Testis (tissue), 2 donors: ENCODE measurements at regions not wholly inside any gene's neighbourhood (a gene's known extent, or its start where the extent isn't known, plus 50 kb on each side); places are given as distances from the start of the nearest gene placed in this dataset.
"Not testable (repeated sequence)": the region's sequence is repeated elsewhere in the genome, so short reads cannot be mapped to it uniquely, and the experiment has no call there.

Experiments
- DNase-seq: peaks from one replicate; pipeline ENCODE4 v3.0.0-alpha.2; 2019
- H3K27ac ChIP-seq, 2 donors: fragments of 200-600 bp; sonication (generic); one replicate each; pipeline ENCODE4 v1.5.1; 2019
- H3K27me3 ChIP-seq: fragments of 200-600 bp; sonication (generic); one replicate; pipeline ENCODE4 v1.5.1; 2019
- H3K36me3 ChIP-seq: fragments of 200-600 bp; sonication (generic); one replicate; pipeline ENCODE4 v1.5.1; 2017; ENCODE audit warnings: low read depth; ENCODE audit errors: missing control alignments
- H3K4me1 ChIP-seq: fragments of 200-600 bp; sonication (generic); one replicate; pipeline ENCODE4 v1.5.1; 2019
- H3K4me3 ChIP-seq, 2 donors: fragments of 200-600 bp; sonication (generic); one replicate each; pipeline ENCODE4 v1.5.1; 2017 to 2019
- H3K9me3 ChIP-seq: fragments of 200-600 bp; sonication (generic); one replicate; pipeline ENCODE4 v1.5.1; 2017
- POLR2A ChIP-seq: fragments of 450-650 bp; IDR thresholded peaks from one replicate; pipeline ENCODE4 v1.6.1; 2017; ENCODE audit warnings: antibody characterized with exemption, mild to moderate bottlenecking, moderate library complexity
- WGBS, 2 donors: methylation state at CpG; one replicate each; pipeline ENCODE4 v1.1.5; 2018; 5-methylcytosine and 5-hydroxymethylcytosine counted together
- intact Hi-C: fragments of 100-400 bp; cut with DNase I; formaldehyde crosslinking; loops from one replicate; pipeline ENCODE4 v1.15.1; 2023; ENCODE audit warnings: low total_unique reads
- TF ChIP-seq, protein P1 (sequence below), 3 experiments: fragments of 450-650 bp in 2 of 3; fragments of 200-600 bp in 1 of 3; sonication (generic) in 1 of 3; IDR thresholded peaks; one replicate each; pipeline ENCODE4 v1.5.1; 2016 to 2019; ENCODE audit warnings: antibody characterized with exemption in 3 of 3, mild to moderate bottlenecking in 2 of 3, moderate library complexity in 1 of 3

GRCh38 chrX:85685843-85686242 is 306.4 kb upstream of the POF1B start:
- Histone ChIP-seq H3K36me3 (no peaks in the 10 kb centered on the region), H3K27ac (no peak overlapping the region), H3K9me3 (no peaks in the 10 kb centered on the region), H3K4me1 (no peaks in the 10 kb centered on the region), H3K4me3 (no peak overlapping the region), H3K27me3 (no peaks in the 10 kb centered on the region)
- intact Hi-C loops: no loop called here
- no peak for TF ChIP-seq POLR2A
- TF ChIP-seq, protein P1, sequence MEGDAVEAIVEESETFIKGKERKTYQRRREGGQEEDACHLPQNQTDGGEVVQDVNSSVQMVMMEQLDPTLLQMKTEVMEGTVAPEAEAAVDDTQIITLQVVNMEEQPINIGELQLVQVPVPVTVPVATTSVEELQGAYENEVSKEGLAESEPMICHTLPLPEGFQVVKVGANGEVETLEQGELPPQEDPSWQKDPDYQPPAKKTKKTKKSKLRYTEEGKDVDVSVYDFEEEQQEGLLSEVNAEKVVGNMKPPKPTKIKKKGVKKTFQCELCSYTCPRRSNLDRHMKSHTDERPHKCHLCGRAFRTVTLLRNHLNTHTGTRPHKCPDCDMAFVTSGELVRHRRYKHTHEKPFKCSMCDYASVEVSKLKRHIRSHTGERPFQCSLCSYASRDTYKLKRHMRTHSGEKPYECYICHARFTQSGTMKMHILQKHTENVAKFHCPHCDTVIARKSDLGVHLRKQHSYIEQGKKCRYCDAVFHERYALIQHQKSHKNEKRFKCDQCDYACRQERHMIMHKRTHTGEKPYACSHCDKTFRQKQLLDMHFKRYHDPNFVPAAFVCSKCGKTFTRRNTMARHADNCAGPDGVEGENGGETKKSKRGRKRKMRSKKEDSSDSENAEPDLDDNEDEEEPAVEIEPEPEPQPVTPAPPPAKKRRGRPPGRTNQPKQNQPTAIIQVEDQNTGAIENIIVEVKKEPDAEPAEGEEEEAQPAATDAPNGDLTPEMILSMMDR (IDR thresholded peaks at IDR 0.05): no peak
- 85% methylated on average over 4 of the region's 5 CpGs; no CpG with 5 or more reads in 1 of the 2 donors for WGBS, 2 donors
- DNase-seq: no peak

- Histone ChIP-seq H3K9me3 (no peaks in the 10 kb centered on the region), H3K27me3 (no peaks in the 10 kb centered on the region), H3K4me3 (no peak overlapping the region), H3K27ac (no peak overlapping the region), H3K36me3 (no peaks in the 10 kb centered on the region), H3K4me1 (no peaks in the 10 kb centered on the region)
- 38 to 52% methylated on average over 2 of the region's 2 CpGs for WGBS, 2 donors
- DNase-seq: no peak
- TF ChIP-seq, protein P1 (IDR thresholded peaks at IDR 0.05): no peak
- no peak for TF ChIP-seq POLR2A
- intact Hi-C loops: no loop called here
These were observed 287.0 kb upstream of the POF1B start for GRCh38 chrX:85666471-85666870.

DNA sequence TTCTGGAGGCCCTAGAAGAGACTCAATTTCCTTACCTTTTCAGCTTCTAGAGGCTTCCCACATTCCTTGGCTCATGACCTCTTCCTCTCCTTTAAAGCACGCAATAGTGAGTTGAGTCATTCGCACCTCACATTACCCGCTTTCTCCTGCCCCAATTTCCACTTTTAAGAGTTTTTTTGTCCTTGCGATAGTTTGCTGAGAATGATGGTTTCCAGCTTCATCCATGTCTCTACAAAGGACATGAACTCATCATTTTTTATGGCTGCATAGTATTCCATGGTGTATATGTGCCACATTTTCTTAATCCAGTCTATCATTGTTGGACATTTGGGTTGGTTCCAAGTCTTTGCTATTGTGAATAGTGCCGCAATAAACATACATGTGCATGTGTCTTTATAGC is 284.5 kb upstream of the POF1B start:
- intact Hi-C loops, H3K4me1 ChIP-seq, H3K27ac ChIP-seq, DNase-seq, H3K27me3 ChIP-seq, H3K4me3 ChIP-seq, H3K9me3 ChIP-seq, H3K36me3 ChIP-seq: not testable (repeated sequence)
- 76 to 82% methylated on average over 4 of the region's 5 CpGs for WGBS, 2 donors

DNA sequence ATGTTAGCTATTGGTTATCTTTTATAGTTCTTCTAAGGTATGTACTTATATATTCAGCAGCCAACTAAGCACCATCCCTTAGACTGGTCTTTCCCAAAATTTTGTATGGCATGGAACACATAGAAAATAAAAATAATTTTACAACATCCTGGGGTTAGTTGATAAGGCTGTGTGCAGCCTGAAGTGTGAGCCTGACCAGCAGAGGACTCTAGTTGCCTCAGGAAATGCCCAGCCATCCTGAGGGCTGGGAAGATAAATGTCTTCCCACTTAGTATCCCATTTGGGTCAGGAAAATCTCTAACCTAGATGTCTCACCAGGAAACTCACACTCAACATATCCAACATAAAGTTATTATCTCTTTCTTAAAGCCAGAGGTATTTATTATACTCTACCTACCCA is 251.4 kb upstream of the POF1B start:
- H3K27me3 ChIP-seq: no peaks in the 10 kb centered on the region
- no peak overlapping the region for H3K4me3 ChIP-seq
- no peak overlapping the region for H3K27ac ChIP-seq
- DNase-seq: no peak
- TF ChIP-seq, protein P1 (IDR thresholded peaks at IDR 0.05): no peak
- no peak for TF ChIP-seq POLR2A
- no peaks in the 10 kb centered on the region for H3K4me1 ChIP-seq
- H3K36me3 ChIP-seq: no peaks in the 10 kb centered on the region
- no peaks in the 10 kb centered on the region for H3K9me3 ChIP-seq
- intact Hi-C loops: no loop called here

DNA sequence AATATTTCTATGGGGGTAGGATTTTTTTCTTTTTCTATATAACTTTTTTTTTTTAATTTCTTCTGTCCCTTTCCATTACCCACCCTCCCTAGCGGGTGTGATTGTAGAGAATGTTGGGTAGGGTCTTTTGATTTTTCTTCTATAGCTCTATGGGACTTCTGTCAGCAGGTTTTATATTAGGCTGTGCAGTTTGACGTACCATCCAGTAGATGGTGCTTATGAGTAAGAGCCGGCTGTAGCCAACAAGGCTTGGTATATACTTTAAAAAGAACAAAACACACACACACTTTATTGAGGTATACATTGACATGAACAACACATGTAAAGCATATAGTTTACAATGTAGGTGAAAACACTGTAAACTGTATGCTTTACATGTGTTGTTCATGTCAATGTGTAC is 247.9 kb upstream of the POF1B start:
- Histone ChIP-seq H3K27me3 (no peaks in the 10 kb centered on the region), H3K4me3 (no peak overlapping the region), H3K4me1 (no peaks in the 10 kb centered on the region), H3K27ac (no peak overlapping the region), H3K9me3 (no peaks in the 10 kb centered on the region), H3K36me3 (no peaks in the 10 kb centered on the region)
- DNase-seq: no peak
- TF ChIP-seq, protein P1 (IDR thresholded peaks at IDR 0.05): peak in 1 of 3 experiments; percentile 23
- TF ChIP-seq POLR2A: no peak
- WGBS, 2 donors: 40 to 55% methylated on average over 3 of the region's 3 CpGs
- intact Hi-C loops: no loop called here
